ENCODE measurements at regions not wholly inside any gene's neighbourhood (a gene's known extent, or its start where the extent isn't known, plus 50 kb on each side); places are given as distances from the start of the nearest gene placed in this dataset.

GRCh38 chr13:105817498-105817897, 718.0 kb downstream of the EFNB2 start:
- Histone ChIP-seq H3K4me3 (ENCODE audit: low read depth, low read length, poor library complexity, severe bottlenecking) (no peak overlapping the region), H3K9me2 (ENCODE audit: low read depth, low read length) (no peaks in the 10 kb centered on the region), H3K9ac (ENCODE audit: low read length) (no peak overlapping the region), H3K36me3 (ENCODE audit: insufficient read depth, low read length) (no peaks in the 10 kb centered on the region), H3K4me2 (ENCODE audit: low read length) (no peak overlapping the region), H3F3A (ENCODE audit: insufficient read depth, low read length) (no peaks in the 10 kb centered on the region), H2AFZ (ENCODE audit: low read length) (no peak overlapping the region), H3K27me3 (ENCODE audit: insufficient read depth, low read length) (no peaks in the 10 kb centered on the region), H4K20me1 (ENCODE audit: insufficient read depth, low read length) (no peaks in the 10 kb centered on the region), H3K4me1 (ENCODE audit: insufficient read depth, low read length, severe bottlenecking) (no peaks in the 10 kb centered on the region), H3K79me2 (ENCODE audit: insufficient read depth, low read length) (no peaks in the 10 kb centered on the region), H3K27ac (ENCODE audit: low read depth, low read length, poor library complexity, severe bottlenecking) (no peak overlapping the region), H3K9me3 (ENCODE audit: low read length) (no peaks in the 10 kb centered on the region)
- TF ChIP-seq CTCF (IDR thresholded peaks at IDR 0.05; ENCODE audit: low read length) (no peak), EZH2 (IDR thresholded peaks at IDR 0.05; ENCODE audit: borderline replicate concordance, low read length) (no peak)

- Histone ChIP-seq H3K4me3 (ENCODE audit: low read depth, low read length, poor library complexity, severe bottlenecking) (no peak overlapping the region), H2AFZ (ENCODE audit: low read length) (no peak overlapping the region), H3K27me3 (ENCODE audit: insufficient read depth, low read length) (no peaks in the 10 kb centered on the region), H3K79me2 (ENCODE audit: insufficient read depth, low read length) (no peaks in the 10 kb centered on the region), H3F3A (ENCODE audit: insufficient read depth, low read length) (no peaks in the 10 kb centered on the region), H4K20me1 (ENCODE audit: insufficient read depth, low read length) (no peaks in the 10 kb centered on the region), H3K9me3 (ENCODE audit: low read length) (no peaks in the 10 kb centered on the region), H3K9me2 (ENCODE audit: low read depth, low read length) (no peaks in the 10 kb centered on the region), H3K4me2 (ENCODE audit: low read length) (no peak overlapping the region), H3K4me1 (ENCODE audit: insufficient read depth, low read length, severe bottlenecking) (no peaks in the 10 kb centered on the region), H3K27ac (ENCODE audit: low read depth, low read length, poor library complexity, severe bottlenecking) (no peak overlapping the region), H3K9ac (ENCODE audit: low read length) (no peak overlapping the region), H3K36me3 (ENCODE audit: insufficient read depth, low read length) (no peaks in the 10 kb centered on the region)
- TF ChIP-seq EZH2 (IDR thresholded peaks at IDR 0.05; ENCODE audit: borderline replicate concordance, low read length) (no peak), CTCF (IDR thresholded peaks at IDR 0.05; ENCODE audit: low read length) (no peak)
These were observed 718.5 kb downstream of the EFNB2 start for GRCh38 chr13:105816994-105817393.

GRCh38 chr13:105814902-105815250, 720.6 kb downstream of the EFNB2 start:
- Histone ChIP-seq H3K9me2 (ENCODE audit: low read depth, low read length) (no peaks in the 10 kb centered on the region), H3F3A (ENCODE audit: insufficient read depth, low read length) (no peaks in the 10 kb centered on the region), H3K9me3 (ENCODE audit: low read length) (no peaks in the 10 kb centered on the region), H3K79me2 (ENCODE audit: insufficient read depth, low read length) (no peaks in the 10 kb centered on the region), H3K27me3 (ENCODE audit: insufficient read depth, low read length) (no peaks in the 10 kb centered on the region), H4K20me1 (ENCODE audit: insufficient read depth, low read length) (no peaks in the 10 kb centered on the region), H3K27ac (ENCODE audit: low read depth, low read length, poor library complexity, severe bottlenecking) (no peak overlapping the region), H2AFZ (ENCODE audit: low read length) (no peak overlapping the region), H3K36me3 (ENCODE audit: insufficient read depth, low read length) (no peaks in the 10 kb centered on the region), H3K4me3 (ENCODE audit: low read depth, low read length, poor library complexity, severe bottlenecking) (no peak overlapping the region), H3K9ac (ENCODE audit: low read length) (no peak overlapping the region), H3K4me1 (ENCODE audit: insufficient read depth, low read length, severe bottlenecking) (no peaks in the 10 kb centered on the region), H3K4me2 (ENCODE audit: low read length) (no peak overlapping the region)
- TF ChIP-seq CTCF (IDR thresholded peaks at IDR 0.05; ENCODE audit: low read length) (no peak), EZH2 (IDR thresholded peaks at IDR 0.05; ENCODE audit: borderline replicate concordance, low read length) (no peak)
